Coronary artery (tissue), 2 donors: ENCODE measurements at regions not wholly inside any gene's neighbourhood (a gene's known extent, or its start where the extent isn't known, plus 50 kb on each side); places are given as distances from the start of the nearest gene placed in this dataset.

ENCODE experiments used
- DNase-seq: peaks from one replicate; pipeline ENCODE4 v3.0.0-alpha.2; 2017; ENCODE audit warnings: low spot score
- H3K27ac ChIP-seq, 2 donors: fragments of 200-600 bp; sonication (generic); one replicate each; pipeline ENCODE4 v1.5.1; 2016 to 2019
- H3K4me3 ChIP-seq: fragments of 200-600 bp; sonication (generic); 2 replicates; pipeline ENCODE4 v1.5.1; 2016; ENCODE audit warnings: mild to moderate bottlenecking, moderate library complexity
- CTCF ChIP-seq: fragments of 200-600 bp; sonication (generic); IDR thresholded peaks from one replicate; pipeline ENCODE4 v1.5.1; 2019; ENCODE audit warnings: antibody characterized with exemption

GRCh38 chr10:21100190-21100589, 203.1 kb upstream of the NEBL start:
- no peak for TF ChIP-seq CTCF
- DNase-seq: no peak
- Histone ChIP-seq H3K27ac (no peak overlapping the region), H3K4me3 (no peak overlapping the region)

- Histone ChIP-seq H3K27ac (no peak overlapping the region), H3K4me3 (no peak overlapping the region)
- TF ChIP-seq CTCF: no peak
- DNase-seq: no peak
Observed at GRCh38 chr10:21099291-21100062, 202.4 kb upstream of the NEBL start.

GRCh38 chr10:21097926-21098355, 200.8 kb upstream of the NEBL start:
- no peak overlapping the region for H3K4me3 ChIP-seq
- TF ChIP-seq CTCF: no peak

GRCh38 chr10:21095494-21096055, 198.5 kb upstream of the NEBL start:
- TF ChIP-seq CTCF: no peak
- no peak for DNase-seq

More at GRCh38 chr10:21097926-21098355, 200.8 kb upstream of the NEBL start:
- DNase-seq: no peak
- no peak overlapping the region for H3K27ac ChIP-seq

GRCh38 chr10:21095073-21095472, 198.0 kb upstream of the NEBL start:
- no peak for TF ChIP-seq CTCF
- no peak overlapping the region for H3K4me3 ChIP-seq
- no peak for DNase-seq
- H3K27ac ChIP-seq: no peak overlapping the region

More at GRCh38 chr10:21095494-21096055, 198.5 kb upstream of the NEBL start:
- Histone ChIP-seq H3K4me3 (no peak overlapping the region), H3K27ac (no peak overlapping the region)

- TF ChIP-seq CTCF: no peak
- no peak overlapping the region for H3K4me3 ChIP-seq
- DNase-seq: no peak
- no peak overlapping the region for H3K27ac ChIP-seq
Observed at GRCh38 chr10:21092683-21093524, 195.8 kb upstream of the NEBL start.
